Astrocyte (in vitro differentiated cells and primary cell): ENCODE measurements at regions not wholly inside any gene's neighbourhood (a gene's known extent, or its start where the extent isn't known, plus 50 kb on each side); places are given as distances from the start of the nearest gene placed in this dataset.

Experiments
- DNase-seq: peaks from one replicate; pipeline ENCODE4 v3.0.0-alpha.2; 2010; ENCODE audit warnings: low read depth
- FAIRE-seq: peaks from 2 replicates; lab custom pipeline; 2011; peaks lifted over from hg19 to GRCh38; lab: Jason Lieb, UNC
- H2AFZ ChIP-seq: 2 replicates; pipeline ENCODE4 v1.6.0; 2012; ENCODE audit warnings: low read depth, low read length, inconsistent platforms
- H3K27ac ChIP-seq: 2 replicates; pipeline ENCODE4 v1.5.1; 2011; ENCODE audit warnings: low read depth, low read length, inconsistent platforms
- H3K27me3 ChIP-seq: 2 replicates; pipeline ENCODE4 v1.6.0; 2011; ENCODE audit warnings: low read length, inconsistent platforms; ENCODE audit not compliant: insufficient read depth
- H3K36me3 ChIP-seq: 2 replicates; pipeline ENCODE4 v1.5.1; 2011; ENCODE audit warnings: low read length, inconsistent platforms; ENCODE audit not compliant: insufficient read depth
- H3K4me1 ChIP-seq: 2 replicates; pipeline ENCODE4 v1.5.1; 2011; ENCODE audit warnings: low read length, inconsistent platforms; ENCODE audit not compliant: insufficient read depth
- H3K4me2 ChIP-seq: 2 replicates; pipeline ENCODE4 v1.6.0; 2012; ENCODE audit warnings: low read length, inconsistent platforms
- H3K4me3 ChIP-seq: 2 replicates; pipeline ENCODE4 v1.5.1; 2011; ENCODE audit warnings: low read depth, mild to moderate bottlenecking, low read length, inconsistent platforms; ENCODE audit not compliant: insufficient read depth
- H3K79me2 ChIP-seq: 2 replicates; pipeline ENCODE4 v1.6.0; 2012; ENCODE audit warnings: mild to moderate bottlenecking, low read length, inconsistent platforms; ENCODE audit not compliant: insufficient read depth
- H3K9ac ChIP-seq: 2 replicates; pipeline ENCODE4 v1.6.0; 2012; ENCODE audit warnings: mild to moderate bottlenecking, low read length, inconsistent platforms
- H3K9me3 ChIP-seq: 2 replicates; pipeline ENCODE4 v1.5.1; 2012; ENCODE audit warnings: low read depth, mild to moderate bottlenecking, low read length, inconsistent platforms; ENCODE audit not compliant: insufficient read depth
- H4K20me1 ChIP-seq: 2 replicates; pipeline ENCODE4 v1.6.0; 2012; ENCODE audit warnings: low read length, inconsistent platforms; ENCODE audit not compliant: insufficient read depth
- H3K27ac Mint-ChIP-seq: one replicate; pipeline ENCODE4 v1.8.0; 2021; ENCODE audit warnings: mild to moderate bottlenecking, mixed read lengths; ENCODE audit not compliant: unreplicated experiment
- H3K27me3 Mint-ChIP-seq: one replicate; pipeline ENCODE4 v1.8.0; 2021; ENCODE audit warnings: low read depth, mixed read lengths; ENCODE audit not compliant: unreplicated experiment
- H3K36me3 Mint-ChIP-seq: one replicate; pipeline ENCODE4 v1.8.0; 2021; ENCODE audit warnings: low read depth, mixed read lengths; ENCODE audit not compliant: unreplicated experiment
- H3K4me1 Mint-ChIP-seq: one replicate; pipeline ENCODE4 v1.8.0; 2021; ENCODE audit warnings: low read depth, mixed read lengths; ENCODE audit not compliant: unreplicated experiment
- H3K4me3 Mint-ChIP-seq: one replicate; pipeline ENCODE4 v1.8.0; 2021; ENCODE audit warnings: mild to moderate bottlenecking, moderate library complexity, mixed read lengths; ENCODE audit not compliant: unreplicated experiment
- H3K9me3 Mint-ChIP-seq: one replicate; pipeline ENCODE4 v1.8.0; 2021; ENCODE audit warnings: mild to moderate bottlenecking, mixed read lengths; ENCODE audit not compliant: unreplicated experiment
- EZH2 ChIP-seq: IDR thresholded peaks from 2 replicates; pipeline ENCODE4 v1.6.1; 2012; ENCODE audit warnings: mild to moderate bottlenecking, low read length, inconsistent platforms; ENCODE audit not compliant: insufficient read depth
- TF ChIP-seq, protein P1 (sequence below): IDR thresholded peaks from 2 replicates; pipeline ENCODE4 v1.5.1; 2011; ENCODE audit warnings: low read depth, mild to moderate bottlenecking, inconsistent platforms, low read length, moderate library complexity; ENCODE audit not compliant: insufficient read depth

DNA sequence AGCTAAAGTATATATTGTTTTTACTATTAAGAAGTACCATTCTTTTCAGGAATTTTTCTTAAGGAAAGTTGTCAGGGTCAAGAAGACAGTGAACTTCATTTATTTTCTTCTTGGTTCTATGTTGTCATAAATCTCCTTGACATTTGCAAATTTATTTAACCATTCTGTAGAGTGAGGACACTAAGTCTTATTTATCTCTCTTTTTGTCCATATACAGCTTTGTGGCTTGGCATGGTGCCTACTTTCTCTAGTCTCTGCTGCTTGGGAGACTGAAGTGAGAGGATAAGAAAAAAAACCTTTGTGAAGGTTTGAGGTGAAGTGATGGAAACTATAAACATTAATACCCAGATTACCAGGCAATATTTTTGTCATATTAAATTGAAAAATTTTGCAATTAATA lies 1389.4 kb downstream of the SUCLG1 start:
- FAIRE-seq (no peak), DNase-seq (peak; percentile 39)
- Histone ChIP-seq H3K4me1 (no peaks in the 10 kb centered on the region), H4K20me1 (no peaks in the 10 kb centered on the region), H3K9ac (no peak overlapping the region), H3K9me3 (no peaks in the 10 kb centered on the region), H3K27me3 (no peaks in the 10 kb centered on the region), H3K4me2 (no peak overlapping the region), H2AFZ (no peak overlapping the region), H3K79me2 (no peaks in the 10 kb centered on the region), H3K4me3 (no peak overlapping the region), H3K27ac (no peak overlapping the region), H3K36me3 (no peaks in the 10 kb centered on the region)
- H3K27ac Mint-ChIP-seq: no peak overlapping the region
- H3K9me3 Mint-ChIP-seq: no peaks in the 10 kb centered on the region
- no peaks in the 10 kb centered on the region for H3K27me3 Mint-ChIP-seq
- TF ChIP-seq EZH2: no peak
- TF ChIP-seq, protein P1, sequence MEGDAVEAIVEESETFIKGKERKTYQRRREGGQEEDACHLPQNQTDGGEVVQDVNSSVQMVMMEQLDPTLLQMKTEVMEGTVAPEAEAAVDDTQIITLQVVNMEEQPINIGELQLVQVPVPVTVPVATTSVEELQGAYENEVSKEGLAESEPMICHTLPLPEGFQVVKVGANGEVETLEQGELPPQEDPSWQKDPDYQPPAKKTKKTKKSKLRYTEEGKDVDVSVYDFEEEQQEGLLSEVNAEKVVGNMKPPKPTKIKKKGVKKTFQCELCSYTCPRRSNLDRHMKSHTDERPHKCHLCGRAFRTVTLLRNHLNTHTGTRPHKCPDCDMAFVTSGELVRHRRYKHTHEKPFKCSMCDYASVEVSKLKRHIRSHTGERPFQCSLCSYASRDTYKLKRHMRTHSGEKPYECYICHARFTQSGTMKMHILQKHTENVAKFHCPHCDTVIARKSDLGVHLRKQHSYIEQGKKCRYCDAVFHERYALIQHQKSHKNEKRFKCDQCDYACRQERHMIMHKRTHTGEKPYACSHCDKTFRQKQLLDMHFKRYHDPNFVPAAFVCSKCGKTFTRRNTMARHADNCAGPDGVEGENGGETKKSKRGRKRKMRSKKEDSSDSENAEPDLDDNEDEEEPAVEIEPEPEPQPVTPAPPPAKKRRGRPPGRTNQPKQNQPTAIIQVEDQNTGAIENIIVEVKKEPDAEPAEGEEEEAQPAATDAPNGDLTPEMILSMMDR: no peak
- H3K4me1 Mint-ChIP-seq: peaks cover 3% of the 10 kb centered on the region
- no peak overlapping the region for H3K4me3 Mint-ChIP-seq
- no peaks in the 10 kb centered on the region for H3K36me3 Mint-ChIP-seq

GRCh38 chr2:83068714-83069113 lies 1390.4 kb downstream of the SUCLG1 start:
- FAIRE-seq: no peak

DNA sequence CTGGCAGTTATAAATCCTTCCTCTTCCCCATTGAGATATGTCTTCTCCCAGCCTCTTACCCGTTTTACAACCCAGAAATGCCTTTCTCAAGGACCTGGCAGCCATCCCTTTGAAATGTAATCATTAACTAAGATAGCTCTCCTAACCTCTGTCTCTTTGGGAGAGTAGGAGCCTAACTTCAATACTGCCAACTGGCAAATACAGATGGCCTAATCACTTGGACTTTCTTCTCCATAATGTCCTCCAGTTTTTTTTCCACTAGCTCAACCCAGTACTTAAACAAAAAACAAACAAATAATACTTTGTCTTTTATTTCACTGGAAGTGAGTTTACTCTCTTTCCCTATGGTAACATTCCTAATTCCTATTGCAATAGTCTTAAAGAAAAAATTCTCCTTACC lies 1391.1 kb downstream of the SUCLG1 start:
- Histone ChIP-seq H2AFZ (no peak overlapping the region), H3K4me3 (no peak overlapping the region), H3K9me3 (no peaks in the 10 kb centered on the region), H3K4me2 (no peak overlapping the region), H3K4me1 (no peaks in the 10 kb centered on the region), H4K20me1 (no peaks in the 10 kb centered on the region), H3K27ac (no peak overlapping the region), H3K79me2 (no peaks in the 10 kb centered on the region), H3K9ac (no peak overlapping the region), H3K27me3 (no peaks in the 10 kb centered on the region), H3K36me3 (no peaks in the 10 kb centered on the region)
- FAIRE-seq (no peak), DNase-seq (no peak)
- Mint-ChIP-seq H3K4me3 (no peak overlapping the region), H3K4me1 (peaks cover 5% of the 10 kb centered on the region), H3K27ac (no peak overlapping the region), H3K27me3 (no peaks in the 10 kb centered on the region), H3K36me3 (no peaks in the 10 kb centered on the region), H3K9me3 (no peaks in the 10 kb centered on the region)
- no peak for TF ChIP-seq EZH2
- TF ChIP-seq, protein P1: no peak

More at GRCh38 chr2:83068714-83069113, 1390.4 kb downstream of the SUCLG1 start:
- no peak overlapping the region for H3K27ac Mint-ChIP-seq
- H3K4me1 ChIP-seq: no peaks in the 10 kb centered on the region
- H3K36me3 Mint-ChIP-seq: no peaks in the 10 kb centered on the region
- no peak for TF ChIP-seq EZH2
- TF ChIP-seq, protein P1: no peak
- H2AFZ ChIP-seq: no peak overlapping the region
- H3K4me3 ChIP-seq: no peak overlapping the region
- H3K79me2 ChIP-seq: no peaks in the 10 kb centered on the region
- H3K27ac ChIP-seq: no peak overlapping the region
- no peak overlapping the region for H3K4me3 Mint-ChIP-seq
- no peak overlapping the region for H3K4me2 ChIP-seq
- H3K9me3 ChIP-seq: no peaks in the 10 kb centered on the region
- H3K36me3 ChIP-seq: no peaks in the 10 kb centered on the region
- H3K27me3 Mint-ChIP-seq: no peaks in the 10 kb centered on the region
- DNase-seq: peak; percentile 2
- H4K20me1 ChIP-seq: no peaks in the 10 kb centered on the region
- H3K27me3 ChIP-seq: no peaks in the 10 kb centered on the region
- H3K9me3 Mint-ChIP-seq: no peaks in the 10 kb centered on the region
- H3K4me1 Mint-ChIP-seq: peaks cover 3% of the 10 kb centered on the region
- H3K9ac ChIP-seq: no peak overlapping the region
